Parathyroid adenoma (tissue), 2 donors: ENCODE measurements at regions not wholly inside any gene's neighbourhood (a gene's known extent, or its start where the extent isn't known, plus 50 kb on each side); places are given as distances from the start of the nearest gene placed in this dataset.
"Not testable (repeated sequence)": the region's sequence is repeated elsewhere in the genome, so short reads cannot be mapped to it uniquely, and the experiment has no call there.

Experiments used
- H2AFZ ChIP-seq: fragments of 300-600 bp; sonication (generic); one replicate; pipeline ENCODE4 v1.7.0; 2017; ENCODE audit warnings: antibody characterized with exemption, mild to moderate bottlenecking
- H3K27ac ChIP-seq: fragments of 300-600 bp; sonication (generic); one replicate; pipeline ENCODE4 v1.7.0; 2017
- H3K27me3 ChIP-seq: fragments of 300-600 bp; sonication (generic); one replicate; pipeline ENCODE4 v1.7.0; 2017; ENCODE audit warnings: low read length; ENCODE audit not compliant: control insufficient read depth, insufficient read depth
- H3K36me3 ChIP-seq: fragments of 300-600 bp; sonication (generic); one replicate; pipeline ENCODE4 v1.7.0; 2017; ENCODE audit warnings: low read length; ENCODE audit not compliant: control insufficient read depth, insufficient read depth
- H3K4me1 ChIP-seq: fragments of 300-600 bp; sonication (generic); one replicate; pipeline ENCODE4 v1.7.0; 2017; ENCODE audit warnings: control low read depth
- H3K4me2 ChIP-seq: fragments of 300-600 bp; sonication (generic); one replicate; pipeline ENCODE4 v1.7.0; 2017; ENCODE audit warnings: low read length
- H3K4me3 ChIP-seq: fragments of 300-600 bp; sonication (generic); one replicate; pipeline ENCODE4 v1.7.0; 2017; ENCODE audit warnings: low read depth, low read length
- H3K79me2 ChIP-seq: fragments of 300-600 bp; sonication (generic); one replicate; pipeline ENCODE4 v1.7.0; 2017; ENCODE audit warnings: control low read depth
- H3K9ac ChIP-seq: fragments of 300-600 bp; sonication (generic); one replicate; pipeline ENCODE4 v1.7.0; 2017; ENCODE audit warnings: mild to moderate bottlenecking
- H3K9me3 ChIP-seq: fragments of 300-600 bp; sonication (generic); one replicate; pipeline ENCODE4 v1.7.0; 2017; ENCODE audit warnings: low read length; ENCODE audit not compliant: control insufficient read depth
- CTCF ChIP-seq: fragments of 300-600 bp; sonication (generic); IDR thresholded peaks from one replicate; pipeline ENCODE4 v1.7.0; 2017; ENCODE audit warnings: antibody characterized with exemption, mild to moderate bottlenecking
- donor health status: primary hyperparathyroidism.

GRCh38 chrX:44785652-44786051 lies 58.2 kb upstream of the DUSP21 start:
- no peak overlapping the region for H3K4me2 ChIP-seq
- no peaks in the 10 kb centered on the region for H3K27me3 ChIP-seq
- H3K9me3 ChIP-seq = no peaks in the 10 kb centered on the region
- TF ChIP-seq CTCF = no peak
- no peak overlapping the region for H3K27ac ChIP-seq
- no peaks in the 10 kb centered on the region for H3K36me3 ChIP-seq
- H3K9ac ChIP-seq = no peak overlapping the region
- H2AFZ ChIP-seq = no peak overlapping the region
- no peaks in the 10 kb centered on the region for H3K4me1 ChIP-seq
- H3K79me2 ChIP-seq = no peaks in the 10 kb centered on the region
- no peak overlapping the region for H3K4me3 ChIP-seq

GRCh38 chrX:44784241-44784640 lies 59.6 kb upstream of the DUSP21 start:
- no peaks in the 10 kb centered on the region for H3K27me3 ChIP-seq

GRCh38 chrX:44778254-44778653 lies 65.6 kb upstream of the DUSP21 start:
- Histone ChIP-seq H2AFZ (no peak overlapping the region), H3K36me3 (no peaks in the 10 kb centered on the region), H3K4me3 (no peak overlapping the region), H3K4me1 (no peaks in the 10 kb centered on the region), H3K27ac (no peak overlapping the region), H3K27me3 (no peaks in the 10 kb centered on the region), H3K4me2 (no peak overlapping the region), H3K9ac (no peak overlapping the region), H3K9me3 (no peaks in the 10 kb centered on the region), H3K79me2 (no peaks in the 10 kb centered on the region)
- TF ChIP-seq CTCF = no peak

More at GRCh38 chrX:44784241-44784640, 59.6 kb upstream of the DUSP21 start:
- Histone ChIP-seq H3K4me2 (no peak overlapping the region), H3K27ac (no peak overlapping the region), H3K36me3 (no peaks in the 10 kb centered on the region), H3K9ac (no peak overlapping the region), H2AFZ (no peak overlapping the region), H3K79me2 (no peaks in the 10 kb centered on the region), H3K9me3 (no peaks in the 10 kb centered on the region), H3K4me1 (no peaks in the 10 kb centered on the region), H3K4me3 (no peak overlapping the region)
- no peak for TF ChIP-seq CTCF

- Histone ChIP-seq H3K27ac (no peak overlapping the region), H3K4me2 (no peak overlapping the region), H3K9me3 (no peaks in the 10 kb centered on the region), H3K9ac (no peak overlapping the region), H2AFZ (no peak overlapping the region), H3K27me3 (no peaks in the 10 kb centered on the region), H3K4me1 (no peaks in the 10 kb centered on the region), H3K79me2 (no peaks in the 10 kb centered on the region), H3K4me3 (no peak overlapping the region), H3K36me3 (no peaks in the 10 kb centered on the region)
- TF ChIP-seq CTCF = no peak
Measured at GRCh38 chrX:44775726-44776125, 68.1 kb upstream of the DUSP21 start.

GRCh38 chrX:44774066-44774465 lies 69.8 kb upstream of the DUSP21 start:
- not testable (repeated sequence) for H2AFZ ChIP-seq, H3K4me2 ChIP-seq, H3K4me1 ChIP-seq, H3K27me3 ChIP-seq, H3K9me3 ChIP-seq, H3K9ac ChIP-seq, H3K4me3 ChIP-seq, H3K36me3 ChIP-seq, H3K27ac ChIP-seq, H3K79me2 ChIP-seq
